ENCODE measurements at regions not wholly inside any gene's neighbourhood (a gene's known extent, or its start where the extent isn't known, plus 50 kb on each side); places are given as distances from the start of the nearest gene placed in this dataset.

- H3K79me2 ChIP-seq (ENCODE audit: insufficient read depth, low read length): no peaks in the 10 kb centered on the region
These were observed 249.3 kb upstream of the RBBP8 start for GRCh38 chr18:22683786-22684185.

GRCh38 chr18:22684268-22684667 lies 248.9 kb upstream of the RBBP8 start:
- H2AFZ ChIP-seq (ENCODE audit: low read length): no peak overlapping the region
- H3K9ac ChIP-seq (ENCODE audit: low read depth, low read length, poor library complexity, severe bottlenecking): no peak overlapping the region
- TF ChIP-seq EZH2phosphoT487 (IDR thresholded peaks at IDR 0.05; ENCODE audit: borderline replicate concordance): no peak
- no peak for TF ChIP-seq CTCF (conservative IDR thresholded peaks at IDR 0.05; ENCODE audit: low read length)
- H3K36me3 ChIP-seq (ENCODE audit: insufficient read depth, low read length): no peaks in the 10 kb centered on the region
- no peak overlapping the region for H3K4me3 ChIP-seq (ENCODE audit: low read length, poor library complexity, severe bottlenecking)
- no peaks in the 10 kb centered on the region for H3K9me2 ChIP-seq (replicated peaks; ENCODE audit: low read depth, low read length)
- H3K27me3 ChIP-seq (ENCODE audit: insufficient read depth, low read length, poor library complexity, severe bottlenecking): no peaks in the 10 kb centered on the region
- H3K79me2 ChIP-seq (ENCODE audit: insufficient read depth, low read length): no peaks in the 10 kb centered on the region
- no peaks in the 10 kb centered on the region for H3K9me3 ChIP-seq (ENCODE audit: insufficient read depth, low read depth, low read length)
- no peaks in the 10 kb centered on the region for H3K4me1 ChIP-seq (ENCODE audit: insufficient read depth, low read length, poor library complexity, severe bottlenecking)
- no peak overlapping the region for H3K4me2 ChIP-seq (ENCODE audit: low read depth, low read length, poor library complexity, severe bottlenecking)
- H3F3A ChIP-seq (ENCODE audit: low read depth): no peaks in the 10 kb centered on the region
- H4K20me1 ChIP-seq (ENCODE audit: insufficient read depth, low read length, poor library complexity, severe bottlenecking): no peaks in the 10 kb centered on the region

More at GRCh38 chr18:22683786-22684185, 249.3 kb upstream of the RBBP8 start:
- Histone ChIP-seq H3K36me3 (ENCODE audit: insufficient read depth, low read length) (no peaks in the 10 kb centered on the region), H3K27me3 (ENCODE audit: insufficient read depth, low read length, poor library complexity, severe bottlenecking) (no peaks in the 10 kb centered on the region), H3K4me1 (ENCODE audit: insufficient read depth, low read length, poor library complexity, severe bottlenecking) (no peaks in the 10 kb centered on the region), H3K4me2 (ENCODE audit: low read depth, low read length, poor library complexity, severe bottlenecking) (no peak overlapping the region), H3F3A (ENCODE audit: low read depth) (no peaks in the 10 kb centered on the region), H3K9me2 (replicated peaks; ENCODE audit: low read depth, low read length) (no peaks in the 10 kb centered on the region), H3K9me3 (ENCODE audit: insufficient read depth, low read depth, low read length) (no peaks in the 10 kb centered on the region), H3K4me3 (ENCODE audit: low read length, poor library complexity, severe bottlenecking) (no peak overlapping the region), H2AFZ (ENCODE audit: low read length) (no peak overlapping the region), H3K9ac (ENCODE audit: low read depth, low read length, poor library complexity, severe bottlenecking) (no peak overlapping the region), H4K20me1 (ENCODE audit: insufficient read depth, low read length, poor library complexity, severe bottlenecking) (no peaks in the 10 kb centered on the region)
- TF ChIP-seq CTCF (conservative IDR thresholded peaks at IDR 0.05; ENCODE audit: low read length) (no peak), EZH2phosphoT487 (IDR thresholded peaks at IDR 0.05; ENCODE audit: borderline replicate concordance) (no peak)

- Histone ChIP-seq H3K9me2 (replicated peaks; ENCODE audit: low read depth, low read length) (no peaks in the 10 kb centered on the region), H3K9ac (ENCODE audit: low read depth, low read length, poor library complexity, severe bottlenecking) (no peak overlapping the region), H3K79me2 (ENCODE audit: insufficient read depth, low read length) (no peaks in the 10 kb centered on the region), H3K4me2 (ENCODE audit: low read depth, low read length, poor library complexity, severe bottlenecking) (no peak overlapping the region), H4K20me1 (ENCODE audit: insufficient read depth, low read length, poor library complexity, severe bottlenecking) (no peaks in the 10 kb centered on the region), H3K27me3 (ENCODE audit: insufficient read depth, low read length, poor library complexity, severe bottlenecking) (no peaks in the 10 kb centered on the region), H2AFZ (ENCODE audit: low read length) (no peak overlapping the region), H3K4me3 (ENCODE audit: low read length, poor library complexity, severe bottlenecking) (no peak overlapping the region), H3F3A (ENCODE audit: low read depth) (no peaks in the 10 kb centered on the region), H3K36me3 (ENCODE audit: insufficient read depth, low read length) (no peaks in the 10 kb centered on the region), H3K9me3 (ENCODE audit: insufficient read depth, low read depth, low read length) (no peaks in the 10 kb centered on the region), H3K4me1 (ENCODE audit: insufficient read depth, low read length, poor library complexity, severe bottlenecking) (no peaks in the 10 kb centered on the region)
- no peak for TF ChIP-seq CTCF (conservative IDR thresholded peaks at IDR 0.05; ENCODE audit: low read length)
- TF ChIP-seq EZH2phosphoT487 (IDR thresholded peaks at IDR 0.05; ENCODE audit: borderline replicate concordance): no peak
These were observed 247.3 kb upstream of the RBBP8 start for GRCh38 chr18:22685788-22686187.
